ENCODE measurements at regions not wholly inside any gene's neighbourhood (a gene's known extent, or its start where the extent isn't known, plus 50 kb on each side); places are given as distances from the start of the nearest gene placed in this dataset.
"Not testable (repeated sequence)": the region's sequence is repeated elsewhere in the genome, so short reads cannot be mapped to it uniquely, and the experiment has no call there.

DNA sequence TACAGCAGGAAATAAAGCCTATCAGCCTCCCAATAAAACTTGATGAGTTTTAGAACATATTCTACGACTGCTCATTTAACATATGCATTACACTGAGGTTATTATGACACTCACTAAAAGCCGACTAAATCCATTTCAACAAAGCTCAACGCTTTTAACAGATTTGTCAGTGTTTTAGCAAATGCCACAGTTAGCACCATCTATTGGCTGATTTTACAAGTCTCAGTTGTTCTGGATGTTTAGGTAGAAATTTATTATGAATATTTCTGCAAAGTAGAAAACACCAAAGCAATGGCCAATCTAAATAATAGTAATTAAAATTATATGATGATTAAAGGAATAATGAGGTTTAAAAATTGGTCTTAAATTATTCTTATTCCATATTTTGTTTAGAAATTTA is 993.2 kb upstream of the PCDH7 start:
- no peaks in the 10 kb centered on the region for H3K36me3 ChIP-seq
- DNase-seq (ENCODE audit: low spot score), result no peak
- ATAC-seq (ENCODE audit: insufficient number of reproducible peaks, low FRiP score, low read depth), result no peak
- no peak overlapping the region for H3K27ac ChIP-seq
- no peaks in the 10 kb centered on the region for H3K9me3 ChIP-seq
- TF ChIP-seq, protein P1, sequence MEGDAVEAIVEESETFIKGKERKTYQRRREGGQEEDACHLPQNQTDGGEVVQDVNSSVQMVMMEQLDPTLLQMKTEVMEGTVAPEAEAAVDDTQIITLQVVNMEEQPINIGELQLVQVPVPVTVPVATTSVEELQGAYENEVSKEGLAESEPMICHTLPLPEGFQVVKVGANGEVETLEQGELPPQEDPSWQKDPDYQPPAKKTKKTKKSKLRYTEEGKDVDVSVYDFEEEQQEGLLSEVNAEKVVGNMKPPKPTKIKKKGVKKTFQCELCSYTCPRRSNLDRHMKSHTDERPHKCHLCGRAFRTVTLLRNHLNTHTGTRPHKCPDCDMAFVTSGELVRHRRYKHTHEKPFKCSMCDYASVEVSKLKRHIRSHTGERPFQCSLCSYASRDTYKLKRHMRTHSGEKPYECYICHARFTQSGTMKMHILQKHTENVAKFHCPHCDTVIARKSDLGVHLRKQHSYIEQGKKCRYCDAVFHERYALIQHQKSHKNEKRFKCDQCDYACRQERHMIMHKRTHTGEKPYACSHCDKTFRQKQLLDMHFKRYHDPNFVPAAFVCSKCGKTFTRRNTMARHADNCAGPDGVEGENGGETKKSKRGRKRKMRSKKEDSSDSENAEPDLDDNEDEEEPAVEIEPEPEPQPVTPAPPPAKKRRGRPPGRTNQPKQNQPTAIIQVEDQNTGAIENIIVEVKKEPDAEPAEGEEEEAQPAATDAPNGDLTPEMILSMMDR (IDR thresholded peaks at IDR 0.05), result no peak
- no peaks in the 10 kb centered on the region for H3K4me1 ChIP-seq (ENCODE audit: control insufficient read depth in 1 of 2, low read depth in 2 of 2)
- H3K27me3 ChIP-seq (replicated peaks; ENCODE audit: insufficient read depth), result no peaks in the 10 kb centered on the region
- H3K4me3 ChIP-seq, result no peak overlapping the region

DNA sequence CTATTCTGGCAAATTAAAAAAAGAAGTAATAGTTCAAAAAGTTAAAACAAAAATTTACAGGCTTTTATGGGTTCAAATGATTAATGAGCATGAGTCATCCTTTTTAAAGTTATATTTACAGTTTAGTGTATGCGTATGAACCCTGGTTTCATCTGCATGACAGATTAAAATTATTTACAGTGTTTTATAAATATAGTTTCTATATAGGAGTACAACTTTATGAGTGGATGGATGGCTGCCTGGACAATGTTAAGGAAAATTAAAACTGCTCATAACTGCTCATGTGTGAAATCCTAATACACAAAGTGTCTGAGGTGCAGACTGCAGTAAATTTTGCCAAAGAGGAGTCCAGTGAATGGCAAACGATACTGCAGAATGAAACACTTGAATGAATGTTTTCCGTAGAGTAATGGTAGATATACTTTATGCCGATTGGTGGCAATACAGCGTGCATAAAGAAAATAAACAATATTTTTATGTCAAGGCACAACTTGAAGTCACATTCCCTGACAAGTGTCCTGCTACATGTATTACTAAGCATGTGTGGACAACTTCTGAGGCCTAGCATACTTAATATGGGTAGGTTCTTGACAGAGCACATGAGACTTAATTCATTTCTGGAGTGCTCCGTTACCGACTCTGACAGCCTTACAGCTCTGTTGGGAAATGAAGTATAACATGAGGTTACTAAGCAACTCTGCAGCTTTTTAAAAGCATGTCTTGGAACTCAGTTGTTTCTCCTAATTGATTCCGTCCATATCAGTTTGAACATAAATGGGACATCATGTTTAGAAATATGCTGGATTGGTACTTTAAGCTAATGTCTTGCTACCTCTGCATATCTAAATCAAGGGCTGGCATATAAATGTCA is 985.6 kb upstream of the PCDH7 start:
- DNase-seq (ENCODE audit: low spot score), result no peak
- no peak overlapping the region for H3K4me3 ChIP-seq
- no peaks in the 10 kb centered on the region for H3K27me3 ChIP-seq (replicated peaks; ENCODE audit: insufficient read depth)
- no peak overlapping the region for H3K27ac ChIP-seq
- no peak for ATAC-seq (ENCODE audit: insufficient number of reproducible peaks, low FRiP score, low read depth)
- H3K9me3 ChIP-seq, result no peaks in the 10 kb centered on the region
- H3K4me1 ChIP-seq (ENCODE audit: control insufficient read depth in 1 of 2, low read depth in 2 of 2), result no peaks in the 10 kb centered on the region
- TF ChIP-seq, protein P1 (IDR thresholded peaks at IDR 0.05), result no peak
- no peaks in the 10 kb centered on the region for H3K36me3 ChIP-seq

DNA sequence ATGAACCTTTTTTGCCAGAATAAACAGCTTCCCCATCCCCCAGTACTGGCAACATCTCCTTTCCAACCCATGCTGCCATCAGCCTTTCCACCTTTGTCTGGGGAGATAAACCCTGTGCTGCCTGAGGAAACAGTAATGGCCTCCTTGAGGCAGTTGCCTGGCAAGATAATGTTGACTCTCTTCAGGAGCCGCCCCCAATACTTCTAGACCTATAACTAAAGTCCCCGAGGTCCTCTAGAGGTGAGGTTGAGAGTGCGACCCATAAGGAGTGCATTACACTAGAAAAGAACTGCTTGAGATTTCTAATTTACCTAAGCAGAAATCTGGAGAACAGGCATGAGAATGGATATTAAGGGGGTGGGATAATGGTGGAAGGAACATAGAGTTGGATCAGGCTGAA is 963.2 kb upstream of the PCDH7 start:
- TF ChIP-seq, protein P1 (IDR thresholded peaks at IDR 0.05), result no peak
- no peak overlapping the region for H3K4me3 ChIP-seq
- no peaks in the 10 kb centered on the region for H3K27me3 ChIP-seq (replicated peaks; ENCODE audit: insufficient read depth)
- H3K36me3 ChIP-seq, result no peaks in the 10 kb centered on the region
- no peak overlapping the region for H3K27ac ChIP-seq
- DNase-seq (ENCODE audit: low spot score) (no peak), ATAC-seq (ENCODE audit: insufficient number of reproducible peaks, low FRiP score, low read depth) (no peak)
- no peaks in the 10 kb centered on the region for H3K9me3 ChIP-seq
- no peaks in the 10 kb centered on the region for H3K4me1 ChIP-seq (ENCODE audit: control insufficient read depth in 1 of 2, low read depth in 2 of 2)

DNA sequence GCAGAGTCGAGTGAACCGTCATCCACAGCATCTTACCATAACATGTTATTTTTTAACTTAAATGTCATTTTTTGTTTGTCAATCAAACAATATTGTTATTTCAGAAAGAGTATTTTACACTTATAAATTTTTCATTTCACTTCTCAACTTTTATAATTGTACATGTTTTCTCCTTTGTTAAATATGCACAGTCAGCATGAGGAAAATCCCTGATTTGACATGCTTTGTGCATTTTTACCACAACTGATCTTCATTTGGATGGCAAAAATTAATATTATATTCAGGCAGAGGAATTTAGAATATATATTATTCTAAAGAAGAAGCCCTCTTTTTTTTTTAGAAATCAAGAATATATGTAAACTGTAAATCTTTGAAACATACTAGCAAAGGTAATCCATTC is 958.0 kb upstream of the PCDH7 start:
- H3K4me3 ChIP-seq, result no peak overlapping the region
- H3K27me3 ChIP-seq (replicated peaks; ENCODE audit: insufficient read depth), result no peaks in the 10 kb centered on the region
- H3K9me3 ChIP-seq, result no peaks in the 10 kb centered on the region
- TF ChIP-seq, protein P1 (IDR thresholded peaks at IDR 0.05), result no peak
- no peak for ATAC-seq (ENCODE audit: insufficient number of reproducible peaks, low FRiP score, low read depth)
- no peak overlapping the region for H3K27ac ChIP-seq
- no peak for DNase-seq (ENCODE audit: low spot score)
- no peaks in the 10 kb centered on the region for H3K4me1 ChIP-seq (ENCODE audit: control insufficient read depth in 1 of 2, low read depth in 2 of 2)
- no peaks in the 10 kb centered on the region for H3K36me3 ChIP-seq

DNA sequence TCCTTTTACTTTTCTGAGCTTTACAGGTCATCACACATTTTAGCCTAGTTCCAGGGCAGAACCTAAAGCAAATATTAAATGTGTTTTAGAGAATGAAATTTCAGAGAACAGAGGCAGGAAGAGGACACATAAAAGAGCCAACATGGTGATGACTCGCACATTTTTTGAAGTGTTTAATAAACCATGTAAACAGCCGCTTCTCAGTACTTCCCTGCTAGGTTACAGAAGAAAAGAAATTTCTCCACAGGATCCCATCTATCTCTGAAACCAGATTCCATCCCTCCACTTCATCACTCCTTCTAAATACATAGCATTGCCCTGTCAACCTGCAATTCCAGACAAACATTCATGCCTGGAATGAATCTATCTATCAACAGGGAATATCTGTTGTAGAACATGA is 949.5 kb upstream of the PCDH7 start:
- Histone ChIP-seq H3K36me3 (no peaks in the 10 kb centered on the region), H3K9me3 (no peaks in the 10 kb centered on the region), H3K4me1 (ENCODE audit: control insufficient read depth in 1 of 2, low read depth in 2 of 2) (no peaks in the 10 kb centered on the region), H3K27ac (no peak overlapping the region), H3K27me3 (replicated peaks; ENCODE audit: insufficient read depth) (no peaks in the 10 kb centered on the region), H3K4me3 (no peak overlapping the region)
- no peak for ATAC-seq (ENCODE audit: insufficient number of reproducible peaks, low FRiP score, low read depth)
- DNase-seq (ENCODE audit: low spot score), result no peak
- TF ChIP-seq, protein P1 (IDR thresholded peaks at IDR 0.05), result no peak

DNA sequence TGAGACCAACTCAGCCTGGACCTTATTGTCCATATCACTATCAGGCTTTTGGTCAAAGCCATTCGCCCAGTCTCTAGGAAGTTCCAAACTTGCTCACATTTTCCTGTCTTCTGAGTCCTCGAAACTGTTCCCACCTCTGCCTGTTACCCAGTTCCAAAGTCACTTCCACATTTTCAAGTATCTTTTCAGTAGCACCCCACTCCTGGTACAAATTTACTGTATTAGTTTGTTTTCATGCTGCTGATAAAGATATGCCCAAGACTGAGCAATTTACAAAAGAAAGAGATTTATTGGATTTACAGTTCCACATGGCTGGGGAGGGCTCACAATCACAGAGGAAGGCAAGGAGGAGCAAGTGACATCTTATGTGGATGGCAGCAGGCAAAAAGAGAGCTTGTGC is 932.0 kb upstream of the PCDH7 start:
- H3K36me3 ChIP-seq; H3K27me3 ChIP-seq (replicated peaks; ENCODE audit: insufficient read depth); H3K27ac ChIP-seq; ATAC-seq (ENCODE audit: insufficient number of reproducible peaks, low FRiP score, low read depth); H3K9me3 ChIP-seq; H3K4me3 ChIP-seq; H3K4me1 ChIP-seq (ENCODE audit: control insufficient read depth in 1 of 2, low read depth in 2 of 2); DNase-seq (ENCODE audit: low spot score): not testable (repeated sequence)

Measured in thoracic aorta (tissue), 2 donors.